ENCODE measurements at regions not wholly inside any gene's neighbourhood (a gene's known extent, or its start where the extent isn't known, plus 50 kb on each side); places are given as distances from the start of the nearest gene placed in this dataset.

- Histone ChIP-seq H3K4me3 (replicated peaks in 1 of 2; ENCODE audit: low read depth in 1 of 2, low read length in 2 of 2) (no peak overlapping the region), H3K4me1 (ENCODE audit: control insufficient read depth in 1 of 2, insufficient read depth in 2 of 2, low read length in 2 of 2) (no peaks in the 10 kb centered on the region), H3K9me3 (ENCODE audit: control insufficient read depth in 1 of 2, insufficient read depth in 1 of 2, low read depth in 1 of 2, low read length in 2 of 2) (no peaks in the 10 kb centered on the region), H3K27ac (ENCODE audit: low read depth, low read length) (no peak overlapping the region), H3K27me3 (ENCODE audit: insufficient read depth, low read length) (no peaks in the 10 kb centered on the region), H3K9ac (ENCODE audit: low read length) (no peak overlapping the region), H3K9me2 (ENCODE audit: insufficient read depth) (no peaks in the 10 kb centered on the region), H3K79me2 (ENCODE audit: insufficient read depth, low read length) (no peaks in the 10 kb centered on the region), H3K4me2 (ENCODE audit: low read length) (no peak overlapping the region), H4K20me1 (ENCODE audit: insufficient read depth) (no peaks in the 10 kb centered on the region), H2AFZ (ENCODE audit: low read depth, low read length, poor library complexity, severe bottlenecking) (no peak overlapping the region), H3K36me3 (ENCODE audit: control insufficient read depth in 1 of 2, insufficient read depth in 2 of 2, low read length in 2 of 2) (no peaks in the 10 kb centered on the region)
- TF ChIP-seq SRF (IDR thresholded peaks at IDR 0.05; ENCODE audit: low read depth) (no peak), CBX3 (IDR thresholded peaks at IDR 0.05; ENCODE audit: low read depth) (no peak), REST (IDR thresholded peaks at IDR 0.05; ENCODE audit: low read depth) (no peak), FOSL1 (IDR thresholded peaks at IDR 0.05; ENCODE audit: low read depth) (no peak), YY1 (IDR thresholded peaks at IDR 0.05; ENCODE audit: extremely low read depth, insufficient replicate concordance, low read depth, low read length) (no peak), ATF3 (IDR thresholded peaks at IDR 0.05) (no peak), EZH2phosphoT487 (IDR thresholded peaks at IDR 0.05; ENCODE audit: borderline replicate concordance) (no peak), TCF7L2 (IDR thresholded peaks at IDR 0.05; ENCODE audit: borderline replicate concordance, extremely low read depth, insufficient read depth, insufficient read length) (no peak), RAD21 (IDR thresholded peaks at IDR 0.05; ENCODE audit: low read depth) (no peak), JUND (IDR thresholded peaks at IDR 0.05) (no peak), CEBPB (IDR thresholded peaks at IDR 0.05; ENCODE audit: low read depth) (no peak), SP1 (IDR thresholded peaks at IDR 0.05; ENCODE audit: low read depth) (no peak), EZH2 (IDR thresholded peaks at IDR 0.05) (no peak)
- CTCF ChIA-PET = interaction anchor here (1.3 kb wide), 1 partner anchor 531 kb away, joined by 3 read pairs; no protein-coding TSS in a partner anchor
- BruUV-seq (replicated peaks) = no TSS peak
- RAD21 ChIA-PET (ENCODE audit: low non-redundant PET in 1 of 2, low total read pairs in 2 of 2, uncharacterized antibody in 2 of 2, unreplicated experiment in 2 of 2) = no interaction called here
- intact Hi-C loops (cut with micrococcal nuclease) = no loop called here
- ATAC-seq (no peak), DNase-seq (ENCODE audit: low read depth, low spot score) (no peak)
- POLR2A ChIA-PET = no interaction called here
Measured at GRCh38 chr2:181183878-181184542, 203.6 kb downstream of the UBE2E3 start.

Data from HCT116 (cell line).